HPDE6-E6E7 (cell line): ENCODE measurements at regions not wholly inside any gene's neighbourhood (a gene's known extent, or its start where the extent isn't known, plus 50 kb on each side); places are given as distances from the start of the nearest gene placed in this dataset.
"Not testable (repeated sequence)": the region's sequence is repeated elsewhere in the genome, so short reads cannot be mapped to it uniquely, and the experiment has no call there.

ENCODE experiments used
- DNase-seq: peaks from one replicate; pipeline ENCODE4 v3.0.0; 2011; ENCODE audit warnings: missing footprints; ENCODE audit errors: extremely low spot score

DNA sequence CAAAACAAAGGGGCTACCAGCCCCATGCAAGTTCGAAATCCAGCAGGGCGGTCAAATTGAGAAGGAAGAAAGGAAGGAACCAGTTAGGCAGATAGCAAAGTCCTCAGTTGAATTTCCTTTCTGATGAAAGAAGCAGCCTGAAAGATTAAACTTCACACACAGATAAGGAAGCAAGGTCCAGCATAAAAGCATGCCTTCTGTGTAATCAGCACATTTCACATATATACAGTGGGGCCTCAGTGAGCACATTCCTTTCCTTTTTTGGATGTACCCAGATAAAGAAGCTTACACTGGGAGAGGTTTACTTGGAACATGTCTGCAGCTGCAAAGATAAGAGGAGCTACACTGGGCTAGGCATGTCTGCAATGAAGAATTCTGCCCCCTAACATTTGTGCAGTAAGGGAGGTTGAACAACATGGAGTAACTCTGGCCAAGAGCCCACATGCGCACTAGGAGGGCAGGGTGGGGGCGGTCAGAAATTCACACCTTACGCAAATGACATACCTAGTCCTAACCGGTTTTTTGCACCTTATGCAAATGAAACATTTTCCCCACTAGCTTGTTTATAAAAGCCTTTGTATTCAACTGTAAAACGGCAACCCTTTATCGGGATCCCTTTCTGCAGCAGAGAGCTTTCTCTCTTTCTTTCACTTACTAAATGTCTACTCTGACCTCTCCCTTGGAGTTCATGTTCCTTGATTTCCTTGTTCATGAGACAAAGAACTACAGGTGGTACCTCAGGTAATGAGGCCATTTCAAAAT is 149.7 kb upstream of the FBXL17 start:
- no peak for DNase-seq

DNA sequence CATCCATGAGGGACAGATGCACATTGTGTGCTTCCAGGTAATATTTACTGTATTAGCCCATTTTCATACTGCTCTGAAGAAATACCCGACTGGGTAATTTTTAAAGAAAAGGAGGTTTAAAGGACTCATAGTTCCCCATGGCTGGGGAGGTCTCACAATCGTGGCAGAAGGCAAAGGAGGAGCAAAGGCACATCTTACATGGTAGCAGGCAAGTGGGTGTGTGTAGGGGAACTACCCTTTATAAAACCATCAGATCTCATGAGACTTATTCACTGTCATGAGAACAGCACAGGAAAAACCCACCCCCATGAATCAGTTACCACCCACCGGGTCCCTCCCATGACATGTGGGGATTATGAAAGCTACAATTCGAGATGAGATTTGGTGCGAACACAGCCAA is 148.8 kb upstream of the FBXL17 start:
- no peak for DNase-seq

- DNase-seq, result no peak
Measured at GRCh38 chr5:108529381-108529780, 147.5 kb upstream of the FBXL17 start.

DNA sequence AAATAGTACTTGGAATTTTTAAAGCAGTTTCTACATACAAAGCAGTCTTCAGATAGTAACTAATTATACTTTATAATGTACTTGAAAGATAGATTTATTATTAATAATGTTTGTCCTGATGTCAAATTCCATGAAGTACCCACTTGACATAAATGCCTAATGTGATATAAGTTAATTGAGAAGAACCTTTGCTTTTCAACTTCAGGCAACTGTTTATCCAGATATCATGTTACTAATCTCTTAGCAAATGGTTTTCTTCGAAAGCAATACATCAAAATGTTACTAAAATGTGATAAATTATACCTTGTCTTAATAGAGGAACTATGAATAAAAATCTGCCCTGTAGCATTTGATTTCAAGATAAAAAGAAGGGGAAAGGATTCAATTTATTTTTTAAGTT is 146.8 kb upstream of the FBXL17 start:
- no peak for DNase-seq

DNA sequence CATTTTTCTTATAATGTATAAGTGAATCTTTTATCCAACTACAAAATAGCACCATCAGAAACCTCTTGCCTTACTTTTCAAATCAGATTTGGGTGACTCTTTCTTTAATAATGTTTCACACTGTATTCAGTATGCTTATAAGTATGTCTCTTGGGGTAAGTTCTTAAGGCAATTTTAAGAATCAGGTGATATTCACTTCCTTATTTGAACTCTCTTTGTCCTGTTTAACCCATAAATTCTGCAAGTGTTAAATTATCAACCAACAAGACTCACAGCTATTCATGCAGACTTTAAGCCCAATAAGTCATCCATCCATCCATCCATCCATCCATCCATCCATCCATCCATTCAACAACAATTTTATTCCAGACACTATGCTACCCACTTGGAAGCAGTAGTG is 142.7 kb upstream of the FBXL17 start:
- DNase-seq, result no peak

DNA sequence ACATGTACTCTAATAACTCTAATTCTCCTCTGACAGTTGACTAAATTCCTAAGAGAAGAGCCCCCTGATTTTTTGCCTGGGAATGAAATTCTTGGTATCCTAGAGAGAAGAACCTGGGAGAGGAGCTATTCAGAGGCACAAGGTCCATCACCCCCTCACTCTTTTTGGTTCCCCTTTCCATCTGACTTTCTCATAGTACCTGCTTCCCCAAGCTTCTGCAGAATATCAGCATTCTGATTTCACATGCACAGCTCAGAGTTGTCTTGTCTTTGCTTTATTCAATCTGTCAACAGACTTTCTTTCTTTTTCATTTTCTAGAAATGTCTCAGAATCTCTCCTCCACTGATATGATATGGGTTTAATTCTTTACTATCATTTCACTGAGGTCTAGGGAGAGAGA is 141.5 kb upstream of the FBXL17 start:
- DNase-seq, result no peak

GRCh38 chr5:108521841-108522506 is 140.1 kb upstream of the FBXL17 start:
- peak; percentile 45 for DNase-seq

DNA sequence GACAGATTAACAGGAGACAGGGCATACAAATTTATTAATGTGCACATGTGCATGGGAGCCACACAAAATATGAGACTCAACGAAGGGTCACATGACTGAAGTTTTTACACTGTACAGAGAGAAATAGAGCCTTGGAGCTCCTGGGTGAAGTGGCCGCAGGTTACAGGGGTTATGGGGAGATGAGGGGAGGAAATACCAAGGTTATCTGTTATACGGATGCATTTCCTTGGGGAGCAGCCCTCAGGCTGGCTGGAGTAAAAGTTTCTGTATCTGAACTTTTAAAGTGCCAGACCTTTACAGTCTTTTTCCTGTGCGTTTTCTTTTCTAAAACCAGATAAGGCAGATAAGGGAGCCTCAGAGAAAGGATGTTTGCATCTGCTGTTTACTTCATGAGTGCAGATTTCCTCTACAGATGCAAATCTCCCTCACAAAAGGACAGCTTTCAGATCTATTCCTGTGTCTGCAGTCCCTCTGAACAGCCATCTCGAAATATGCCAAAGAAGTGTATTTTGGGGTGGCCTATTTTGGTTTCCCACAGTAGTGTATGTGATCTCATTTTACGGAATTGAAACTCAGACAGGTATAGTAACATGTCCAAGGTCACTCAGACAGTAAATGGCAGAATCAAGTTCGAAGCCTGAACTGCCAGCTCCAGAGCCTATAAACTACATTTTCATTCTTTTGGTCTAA is 139.3 kb upstream of the FBXL17 start:
- no peak for DNase-seq

DNA sequence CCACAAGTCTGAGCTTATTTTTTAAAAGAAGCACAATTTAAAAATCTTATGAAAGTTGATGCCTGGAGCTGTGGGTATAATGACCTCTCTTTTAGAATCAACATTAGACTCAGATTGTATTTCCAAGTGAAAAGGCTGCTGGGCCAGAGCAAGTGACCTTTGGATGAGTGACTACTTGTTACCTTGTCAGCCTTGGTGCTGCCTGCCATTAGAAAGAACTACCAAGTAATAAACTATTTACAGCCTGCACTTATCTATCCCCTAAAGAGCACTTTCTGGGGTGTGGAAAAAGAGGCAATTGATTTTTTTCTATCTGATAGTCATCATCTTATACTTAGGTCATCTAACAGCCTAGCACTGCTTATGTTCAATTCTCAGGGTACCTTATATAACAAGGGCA is 134.9 kb upstream of the FBXL17 start:
- no peak for DNase-seq

DNA sequence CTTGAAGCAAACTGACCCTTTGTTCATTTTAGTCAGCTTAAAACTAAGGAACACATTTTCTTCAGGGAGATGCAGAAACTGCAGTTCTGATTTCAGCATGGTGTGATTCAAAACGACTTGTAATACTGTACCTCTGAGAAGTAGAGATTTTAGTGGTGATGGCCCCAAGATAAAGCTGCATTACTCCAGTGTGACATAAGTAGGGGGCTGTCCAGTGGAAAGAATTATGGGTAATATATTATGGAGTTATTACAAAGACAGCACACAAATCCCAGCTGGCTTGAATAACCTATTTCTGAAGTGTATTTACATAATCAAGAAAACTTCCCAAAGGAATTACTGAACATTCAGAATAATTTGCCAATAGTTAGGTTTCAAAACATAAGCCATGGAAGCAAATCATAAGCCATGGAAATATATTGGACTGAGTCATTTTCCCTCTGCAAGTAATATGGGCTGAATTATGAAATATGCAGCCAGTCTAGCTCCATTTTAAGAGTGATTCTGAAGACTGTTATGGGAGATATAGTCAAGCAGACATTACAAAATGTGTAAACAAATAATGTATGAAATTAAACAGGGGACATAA is 133.7 kb upstream of the FBXL17 start:
- DNase-seq, result no peak

GRCh38 chr5:108508979-108509378 is 127.1 kb upstream of the FBXL17 start:
- DNase-seq, result no peak

- no peak for DNase-seq
Measured at GRCh38 chr5:108507631-108508030, 125.7 kb upstream of the FBXL17 start.

GRCh38 chr5:108505608-108506007 is 123.7 kb upstream of the FBXL17 start:
- DNase-seq, result no peak

DNA sequence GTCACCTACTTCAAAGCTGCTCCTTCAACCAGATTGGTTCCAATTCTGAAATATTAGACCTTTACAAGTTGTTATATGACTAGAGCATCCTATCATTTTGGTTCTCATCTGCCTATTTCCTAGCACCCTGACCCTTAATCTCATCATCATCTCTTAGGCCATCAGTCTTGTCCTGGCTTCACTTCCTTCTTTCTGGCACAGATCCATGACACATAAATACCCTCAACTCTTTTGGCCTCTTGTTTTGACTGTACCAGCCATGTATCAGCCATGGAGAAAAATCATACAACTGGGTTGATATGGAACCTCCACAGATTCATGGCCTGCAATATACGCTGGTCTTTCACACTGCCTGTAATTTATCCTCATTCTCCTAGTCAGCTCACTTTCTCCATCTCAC is 123.1 kb upstream of the FBXL17 start:
- no peak for DNase-seq

DNA sequence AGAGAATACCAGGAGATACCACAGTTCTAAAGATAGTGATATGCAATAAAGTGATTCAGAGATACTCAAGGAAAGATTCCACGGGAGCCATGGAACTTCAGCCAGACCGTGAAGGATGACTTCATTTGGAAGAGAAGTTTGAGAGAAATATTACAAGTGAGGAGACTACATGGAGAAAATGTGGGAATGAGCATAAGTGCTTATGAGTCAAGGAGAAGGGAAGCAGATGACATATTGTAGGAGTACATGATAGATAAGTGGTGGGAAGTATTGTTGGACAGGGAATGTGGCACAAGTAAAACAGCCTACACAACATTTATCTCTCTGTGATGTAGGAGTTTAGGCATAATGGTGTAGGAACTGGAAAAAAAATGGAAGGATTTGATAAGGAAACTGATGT is 122.1 kb upstream of the FBXL17 start:
- DNase-seq, result no peak

DNA sequence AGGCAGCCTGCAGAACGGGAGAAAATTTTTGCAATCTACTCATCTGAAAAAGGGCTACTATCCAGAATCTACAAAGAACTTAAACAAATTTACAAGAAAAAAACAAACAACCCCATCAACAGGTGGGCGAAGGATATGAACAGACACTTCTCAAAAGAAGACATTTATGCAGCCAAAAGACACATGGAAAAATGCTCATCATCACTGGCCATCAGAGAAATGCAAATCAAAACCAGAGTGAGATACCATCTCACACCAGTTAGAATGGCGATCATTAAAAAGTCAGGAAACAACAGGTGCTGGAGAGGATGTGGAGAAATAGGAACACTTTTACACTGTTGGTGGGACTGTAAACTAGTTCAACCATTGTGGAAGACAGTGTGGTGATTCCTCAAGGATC is 113.7 kb upstream of the FBXL17 start:
- not testable (repeated sequence) for DNase-seq

DNA sequence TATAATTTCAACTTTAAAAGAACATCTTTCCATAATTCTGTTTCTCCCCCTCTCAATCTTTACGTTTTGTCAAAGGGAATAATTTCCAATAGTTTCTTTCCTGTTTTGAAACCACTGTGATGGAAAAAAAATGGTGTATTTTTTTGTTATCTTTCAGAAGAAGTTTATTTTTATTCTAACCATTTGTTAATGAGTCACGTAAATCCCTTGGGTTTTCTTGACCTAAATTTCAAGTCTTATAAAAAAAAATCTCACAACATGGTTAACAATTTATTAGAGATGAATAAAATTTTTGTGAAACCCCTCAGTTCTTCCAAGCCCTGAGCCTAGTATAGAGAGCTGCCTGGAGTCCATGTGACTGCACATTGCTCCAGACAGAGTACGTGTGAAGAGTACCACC is 106.1 kb upstream of the FBXL17 start:
- no peak for DNase-seq

GRCh38 chr5:108484035-108484434 is 102.1 kb upstream of the FBXL17 start:
- DNase-seq, result no peak

GRCh38 chr5:108481355-108481931 is 99.5 kb upstream of the FBXL17 start:
- peak; percentile 6 for DNase-seq

GRCh38 chr5:108472237-108472636 is 90.3 kb upstream of the FBXL17 start:
- no peak for DNase-seq

GRCh38 chr5:108467563-108467962 is 85.7 kb upstream of the FBXL17 start:
- no peak for DNase-seq
